Activated B cell treated with CpG ODN at 0.5 μM for 24 hours (primary cell): ENCODE measurements at regions not wholly inside any gene's neighbourhood (a gene's known extent, or its start where the extent isn't known, plus 50 kb on each side); places are given as distances from the start of the nearest gene placed in this dataset.

Experiments used
- ATAC-seq: fragments of 200-7000 bp; cut with Tn5 transposase; one replicate; pipeline ENCODE4 v1.10.0; 2021; ENCODE audit warnings: low read depth, mild to moderate bottlenecking, moderate library complexity
- CTCF ChIA-PET: fragments of 350-600 bp; sonication (Branson Sonifier 250); formaldehyde crosslinking; loops from one replicate; lab custom pipeline; 2021; ENCODE audit warnings: antibody characterized with exemption; lab: Charles Lee
- POLR2A ChIA-PET: fragments of 350-600 bp; sonication (Branson Sonifier 250); formaldehyde crosslinking; loops from one replicate; lab custom pipeline; 2021; ENCODE audit warnings: antibody characterized with exemption; lab: Charles Lee
- DNase-seq: peaks from one replicate; pipeline ENCODE4 v3.0.0; 2022
- H3K27ac Mint-ChIP-seq: one replicate; pipeline ENCODE4 v1.8.0; 2020; ENCODE audit warnings: mixed read lengths
- H3K27me3 Mint-ChIP-seq: one replicate; pipeline ENCODE4 v1.8.0; 2021; ENCODE audit warnings: mixed read lengths
- H3K36me3 Mint-ChIP-seq: one replicate; pipeline ENCODE4 v1.8.0; 2021; ENCODE audit warnings: low read depth, mixed read lengths
- H3K4me1 Mint-ChIP-seq: one replicate; pipeline ENCODE4 v1.8.0; 2021; ENCODE audit warnings: mixed read lengths
- H3K4me3 Mint-ChIP-seq: one replicate; pipeline ENCODE4 v1.8.0; 2020; ENCODE audit warnings: mild to moderate bottlenecking, mixed read lengths
- H3K9me3 Mint-ChIP-seq: one replicate; pipeline ENCODE4 v1.8.0; 2020; ENCODE audit warnings: mixed read lengths
- CTCF ChIP-seq: fragments of 200-600 bp; IDR thresholded peaks from one replicate; pipeline ENCODE4 v1.8.0; 2022; ENCODE audit warnings: antibody characterized with exemption, mild to moderate bottlenecking
- intact Hi-C: fragments of 100-400 bp; cut with micrococcal nuclease; formaldehyde crosslinking; loops from one replicate; pipeline ENCODE4 v1.15.1; 2024

GRCh38 chr5:167280111-167280510 is 1011.3 kb upstream of the WWC1 start:
- H3K9me3 Mint-ChIP-seq = no peaks in the 10 kb centered on the region
- H3K27ac Mint-ChIP-seq = no peak overlapping the region
- ATAC-seq (no peak), DNase-seq (no peak)
- CTCF ChIA-PET = no interaction called here
- TF ChIP-seq CTCF = no peak
- POLR2A ChIA-PET = no interaction called here
- H3K27me3 Mint-ChIP-seq = no peaks in the 10 kb centered on the region
- no peak overlapping the region for H3K4me3 Mint-ChIP-seq
- H3K4me1 Mint-ChIP-seq = no peaks in the 10 kb centered on the region
- no peaks in the 10 kb centered on the region for H3K36me3 Mint-ChIP-seq
- intact Hi-C loops = no loop called here

- intact Hi-C loops = no loop called here
- no peaks in the 10 kb centered on the region for H3K4me1 Mint-ChIP-seq
- POLR2A ChIA-PET = no interaction called here
- DNase-seq (no peak), ATAC-seq (no peak)
- no peaks in the 10 kb centered on the region for H3K9me3 Mint-ChIP-seq
- no peaks in the 10 kb centered on the region for H3K36me3 Mint-ChIP-seq
- H3K4me3 Mint-ChIP-seq = no peak overlapping the region
- H3K27ac Mint-ChIP-seq = no peak overlapping the region
- CTCF ChIA-PET = no interaction called here
- no peak for TF ChIP-seq CTCF
- no peaks in the 10 kb centered on the region for H3K27me3 Mint-ChIP-seq
Measured at GRCh38 chr5:167281925-167282324, 1009.5 kb upstream of the WWC1 start.

GRCh38 chr5:167283691-167284090 is 1007.8 kb upstream of the WWC1 start:
- CTCF ChIA-PET = no interaction called here
- no peaks in the 10 kb centered on the region for H3K27me3 Mint-ChIP-seq
- intact Hi-C loops = no loop called here

GRCh38 chr5:167284222-167284890 is 1007.1 kb upstream of the WWC1 start:
- Mint-ChIP-seq H3K4me3 (no peak overlapping the region), H3K27me3 (no peaks in the 10 kb centered on the region), H3K9me3 (no peaks in the 10 kb centered on the region), H3K27ac (no peak overlapping the region), H3K4me1 (no peaks in the 10 kb centered on the region), H3K36me3 (no peaks in the 10 kb centered on the region)
- TF ChIP-seq CTCF = no peak
- ChIA-PET CTCF (no interaction called here), POLR2A (no interaction called here)
- intact Hi-C loops = no loop called here
- DNase-seq = no peak
- ATAC-seq = no peak

More at GRCh38 chr5:167283691-167284090, 1007.8 kb upstream of the WWC1 start:
- ATAC-seq (no peak), DNase-seq (no peak)
- Mint-ChIP-seq H3K4me1 (no peaks in the 10 kb centered on the region), H3K4me3 (no peak overlapping the region), H3K36me3 (no peaks in the 10 kb centered on the region), H3K9me3 (no peaks in the 10 kb centered on the region), H3K27ac (no peak overlapping the region)
- POLR2A ChIA-PET = no interaction called here
- no peak for TF ChIP-seq CTCF

GRCh38 chr5:167285591-167285990 is 1005.9 kb upstream of the WWC1 start:
- H3K4me3 Mint-ChIP-seq = no peak overlapping the region
- no peaks in the 10 kb centered on the region for H3K9me3 Mint-ChIP-seq
- ChIA-PET POLR2A (no interaction called here), CTCF (no interaction called here)
- ATAC-seq = no peak
- intact Hi-C loops = no loop called here
- TF ChIP-seq CTCF = no peak
- no peak for DNase-seq
- H3K27ac Mint-ChIP-seq = no peak overlapping the region
- H3K36me3 Mint-ChIP-seq = no peaks in the 10 kb centered on the region
- no peaks in the 10 kb centered on the region for H3K27me3 Mint-ChIP-seq
- H3K4me1 Mint-ChIP-seq = no peaks in the 10 kb centered on the region
